ENCODE measurements at regions not wholly inside any gene's neighbourhood (a gene's known extent, or its start where the extent isn't known, plus 50 kb on each side); places are given as distances from the start of the nearest gene placed in this dataset.

DNA sequence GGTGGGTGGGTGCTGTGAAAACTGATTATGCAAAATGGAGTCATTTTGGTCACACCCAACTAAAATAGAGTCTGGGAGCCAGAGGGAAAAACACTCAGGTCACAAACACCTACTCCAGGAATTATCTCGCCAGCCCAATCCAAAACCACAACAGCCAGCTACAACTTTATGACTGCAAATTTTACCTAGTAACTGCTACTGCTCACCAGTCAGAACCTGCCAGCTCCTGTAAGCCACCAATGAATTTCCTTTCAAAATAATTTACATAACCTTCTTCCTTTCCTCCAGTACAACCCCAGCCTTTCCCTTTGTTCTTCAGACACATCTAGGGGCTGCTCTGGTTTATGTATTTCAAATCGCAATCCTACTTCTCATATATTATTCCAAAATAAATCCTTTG lies 52.6 kb upstream of the DYNLRB2 start:
- TF ChIP-seq, protein P1, sequence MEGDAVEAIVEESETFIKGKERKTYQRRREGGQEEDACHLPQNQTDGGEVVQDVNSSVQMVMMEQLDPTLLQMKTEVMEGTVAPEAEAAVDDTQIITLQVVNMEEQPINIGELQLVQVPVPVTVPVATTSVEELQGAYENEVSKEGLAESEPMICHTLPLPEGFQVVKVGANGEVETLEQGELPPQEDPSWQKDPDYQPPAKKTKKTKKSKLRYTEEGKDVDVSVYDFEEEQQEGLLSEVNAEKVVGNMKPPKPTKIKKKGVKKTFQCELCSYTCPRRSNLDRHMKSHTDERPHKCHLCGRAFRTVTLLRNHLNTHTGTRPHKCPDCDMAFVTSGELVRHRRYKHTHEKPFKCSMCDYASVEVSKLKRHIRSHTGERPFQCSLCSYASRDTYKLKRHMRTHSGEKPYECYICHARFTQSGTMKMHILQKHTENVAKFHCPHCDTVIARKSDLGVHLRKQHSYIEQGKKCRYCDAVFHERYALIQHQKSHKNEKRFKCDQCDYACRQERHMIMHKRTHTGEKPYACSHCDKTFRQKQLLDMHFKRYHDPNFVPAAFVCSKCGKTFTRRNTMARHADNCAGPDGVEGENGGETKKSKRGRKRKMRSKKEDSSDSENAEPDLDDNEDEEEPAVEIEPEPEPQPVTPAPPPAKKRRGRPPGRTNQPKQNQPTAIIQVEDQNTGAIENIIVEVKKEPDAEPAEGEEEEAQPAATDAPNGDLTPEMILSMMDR (IDR thresholded peaks at IDR 0.05), result no peak
- no peak for TF ChIP-seq POLR2A (IDR thresholded peaks at IDR 0.05)

Data from lower leg skin (tissue), 3 donors.